Fibroblast of skin of right biceps (primary cell): ENCODE measurements at regions not wholly inside any gene's neighbourhood (a gene's known extent, or its start where the extent isn't known, plus 50 kb on each side); places are given as distances from the start of the nearest gene placed in this dataset.

ENCODE experiments used
- DNase-seq: peaks from one replicate; pipeline ENCODE4 v3.0.0-alpha.2; 2013

DNA sequence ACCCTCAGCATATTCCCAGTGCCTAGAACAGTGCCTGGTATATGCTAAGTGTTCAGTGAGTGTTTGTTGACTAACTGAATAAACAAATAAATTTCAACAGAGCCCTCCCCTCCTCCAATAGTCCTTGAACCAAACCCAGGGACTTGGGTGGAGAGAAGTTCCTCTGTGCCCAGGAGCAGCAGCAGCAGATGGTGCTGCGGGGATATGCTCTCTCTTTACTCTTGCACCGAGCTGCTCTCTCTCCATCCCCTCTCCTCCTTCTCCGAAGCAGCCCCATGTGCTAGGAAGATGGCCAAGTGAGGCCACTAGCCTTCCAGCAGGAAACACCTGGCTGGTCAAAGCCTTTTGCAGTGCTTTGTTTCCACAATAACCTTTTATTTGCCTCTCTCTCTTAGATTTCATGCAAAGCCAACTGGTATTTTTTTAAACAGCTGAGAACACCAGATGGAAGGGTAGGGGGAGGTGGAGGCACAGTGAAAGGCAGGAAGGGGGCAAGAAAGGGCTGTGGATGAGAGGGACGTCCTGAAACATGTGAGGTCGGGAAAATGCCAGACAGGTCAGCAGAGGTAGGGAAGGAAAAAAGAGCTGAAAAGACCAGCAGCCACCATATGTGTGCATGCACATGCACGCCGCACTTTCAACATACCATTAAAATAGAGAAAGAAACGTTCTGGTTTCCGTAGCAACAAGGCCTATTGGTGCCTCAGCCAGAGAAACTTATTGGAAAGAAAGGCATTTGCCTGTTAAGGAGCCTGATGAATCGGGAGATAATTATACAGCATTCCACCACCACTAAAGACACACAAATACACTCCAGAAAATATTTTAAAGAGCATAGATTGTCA, 78.9 kb downstream of the EMP1 start:
- DNase-seq, result no peak

DNA sequence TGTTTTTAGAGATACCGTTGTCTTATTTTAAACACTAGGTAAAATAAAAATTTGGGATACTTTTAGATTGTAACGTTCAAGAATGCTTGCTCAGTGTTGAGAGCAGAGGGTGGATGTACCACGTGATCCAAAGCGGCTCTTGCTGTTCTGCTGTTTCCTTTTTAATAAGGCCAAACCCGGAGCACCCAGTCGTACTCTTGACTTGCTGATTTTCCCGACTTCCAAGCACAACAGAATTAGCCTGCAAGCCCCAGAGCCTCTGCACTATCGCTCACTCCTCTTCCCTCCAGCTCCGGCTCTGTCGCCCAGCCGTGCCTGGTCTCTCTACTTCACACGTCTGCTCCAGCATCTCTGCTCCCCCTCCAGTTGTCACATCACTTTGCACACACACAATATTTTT, 77.3 kb downstream of the EMP1 start:
- DNase-seq, result no peak

DNA sequence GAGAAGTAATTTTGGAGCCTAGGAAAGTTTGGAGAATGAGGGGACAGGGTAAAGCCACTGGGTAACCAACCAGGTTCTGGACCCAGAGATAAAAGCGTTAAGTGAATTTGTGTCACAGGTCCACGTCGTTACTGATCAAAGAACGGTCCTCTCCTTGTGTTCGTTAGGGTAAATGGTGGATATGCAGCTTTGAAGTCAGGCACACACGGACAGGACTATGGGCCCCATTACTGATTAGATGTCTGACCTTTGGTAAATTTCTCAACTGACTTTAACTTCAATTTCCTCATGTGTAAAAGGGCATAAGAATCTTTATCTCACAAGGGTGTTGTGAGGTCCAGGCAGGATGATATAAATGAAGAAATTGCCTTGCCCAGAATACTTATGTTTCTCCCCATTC, 76.6 kb downstream of the EMP1 start:
- no peak for DNase-seq

DNA sequence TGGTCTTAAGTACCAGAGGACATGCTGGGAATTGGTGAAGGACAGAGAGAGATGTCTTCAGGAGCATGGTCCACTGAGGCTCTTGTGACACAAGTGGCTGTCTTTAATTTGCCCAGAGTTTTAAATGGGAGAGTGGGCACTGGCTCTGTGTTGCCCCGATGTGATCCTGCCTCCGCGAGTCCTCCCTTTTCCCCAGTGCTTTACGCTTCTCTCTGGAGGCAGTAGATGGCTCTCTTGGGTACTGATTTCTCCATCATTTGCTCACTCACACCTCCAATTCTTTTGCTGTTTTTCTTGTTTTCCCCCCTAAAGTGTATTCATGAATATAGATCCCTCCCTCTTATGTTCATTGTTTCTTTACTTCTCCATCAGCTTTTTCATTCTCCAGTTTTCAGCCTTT, 74.3 kb downstream of the EMP1 start:
- DNase-seq, result no peak
